ENCODE measurements at regions not wholly inside any gene's neighbourhood (a gene's known extent, or its start where the extent isn't known, plus 50 kb on each side); places are given as distances from the start of the nearest gene placed in this dataset.
"Not testable (repeated sequence)": the region's sequence is repeated elsewhere in the genome, so short reads cannot be mapped to it uniquely, and the experiment has no call there.

GRCh38 chr11:12603143-12604088, 70.8 kb upstream of the TEAD1 start:
- 84 to 94% methylated on average over 2 of the region's 3 CpGs for WGBS, 2 experiments (ENCODE audit: insufficient coverage in 1 of 2, insufficient read length in 1 of 2)
- Mint-ChIP-seq H3K36me3 (ENCODE audit: low read depth) (no peaks in the 10 kb centered on the region), H3K9me3 (peaks cover 4% of the 10 kb centered on the region), H3K4me3 (no peak overlapping the region), H3K4me1 (peaks cover 15% of the 10 kb centered on the region), H3K27me3 (ENCODE audit: insufficient read depth) (no peaks in the 10 kb centered on the region), H3K27ac (no peak overlapping the region)
- H3K36me3 ChIP-seq (ENCODE audit: control insufficient read depth, insufficient read depth, low read length), result no peaks in the 10 kb centered on the region
- TF ChIP-seq CTCF (conservative IDR thresholded peaks at IDR 0.05), result no peak
- H3K4me3 ChIP-seq (ENCODE audit: low read length), result no peak overlapping the region
- no peaks in the 10 kb centered on the region for H3K4me1 ChIP-seq (ENCODE audit: control insufficient read depth, insufficient read depth, low read length)
- no peak for DNase-seq
- no peak overlapping the region for H3K9ac ChIP-seq (ENCODE audit: extremely low read depth, low read length, poor library complexity, severe bottlenecking)
- H3K9me3 ChIP-seq (ENCODE audit: control insufficient read depth, low read length), result no peaks in the 10 kb centered on the region
- no peak overlapping the region for H3K27ac ChIP-seq (ENCODE audit: low read depth, low read length)
- no peaks in the 10 kb centered on the region for H3K27me3 ChIP-seq (ENCODE audit: control insufficient read depth, insufficient read depth, low read length, poor library complexity, severe bottlenecking)

- Histone ChIP-seq H3K27ac (ENCODE audit: low read depth, low read length) (no peak overlapping the region), H3K4me1 (ENCODE audit: control insufficient read depth, insufficient read depth, low read length) (no peaks in the 10 kb centered on the region), H3K4me3 (ENCODE audit: low read length) (no peak overlapping the region), H3K27me3 (ENCODE audit: control insufficient read depth, insufficient read depth, low read length, poor library complexity, severe bottlenecking) (no peaks in the 10 kb centered on the region), H3K9me3 (ENCODE audit: control insufficient read depth, low read length) (no peaks in the 10 kb centered on the region), H3K9ac (ENCODE audit: extremely low read depth, low read length, poor library complexity, severe bottlenecking) (no peak overlapping the region), H3K36me3 (ENCODE audit: control insufficient read depth, insufficient read depth, low read length) (no peaks in the 10 kb centered on the region)
- Mint-ChIP-seq H3K27ac (no peak overlapping the region), H3K4me1 (peaks cover 15% of the 10 kb centered on the region), H3K36me3 (ENCODE audit: low read depth) (no peaks in the 10 kb centered on the region), H3K4me3 (no peak overlapping the region), H3K9me3 (peaks cover 8% of the 10 kb centered on the region), H3K27me3 (ENCODE audit: insufficient read depth) (no peaks in the 10 kb centered on the region)
- no peak for TF ChIP-seq CTCF (conservative IDR thresholded peaks at IDR 0.05)
- WGBS, 2 experiments (ENCODE audit: insufficient coverage in 1 of 2, insufficient read length in 1 of 2), result 89% methylated on average over 1 of the region's 1 CpG; no CpG with 5 or more reads in 1 of the 2 experiments
- no peak for DNase-seq
Measured at GRCh38 chr11:12604557-12605153, 69.6 kb upstream of the TEAD1 start.

- DNase-seq, result no peak
- Histone ChIP-seq H3K36me3 (ENCODE audit: control insufficient read depth, insufficient read depth, low read length) (no peaks in the 10 kb centered on the region), H3K4me3 (ENCODE audit: low read length) (no peak overlapping the region), H3K9ac (ENCODE audit: extremely low read depth, low read length, poor library complexity, severe bottlenecking) (no peak overlapping the region), H3K27ac (ENCODE audit: low read depth, low read length) (no peak overlapping the region), H3K4me1 (ENCODE audit: control insufficient read depth, insufficient read depth, low read length) (no peaks in the 10 kb centered on the region), H3K27me3 (ENCODE audit: control insufficient read depth, insufficient read depth, low read length, poor library complexity, severe bottlenecking) (no peaks in the 10 kb centered on the region), H3K9me3 (ENCODE audit: control insufficient read depth, low read length) (peaks cover 2% of the 10 kb centered on the region)
- peaks cover 13% of the 10 kb centered on the region for H3K4me1 Mint-ChIP-seq
- TF ChIP-seq CTCF (conservative IDR thresholded peaks at IDR 0.05), result no peak
- H3K4me3 Mint-ChIP-seq, result no peak overlapping the region
- H3K36me3 Mint-ChIP-seq (ENCODE audit: low read depth), result no peaks in the 10 kb centered on the region
- peaks cover 4% of the 10 kb centered on the region for H3K27me3 Mint-ChIP-seq (ENCODE audit: insufficient read depth)
- H3K9me3 Mint-ChIP-seq, result peaks cover 24% of the 10 kb centered on the region
- WGBS, 2 experiments (ENCODE audit: insufficient coverage in 1 of 2, insufficient read length in 1 of 2), result 81 to 95% methylated on average over 2 of the region's 2 CpGs
- H3K27ac Mint-ChIP-seq, result no peak overlapping the region
Measured at GRCh38 chr11:12606597-12606996, 67.6 kb upstream of the TEAD1 start.

- DNase-seq; H3K4me3 ChIP-seq (ENCODE audit: low read length); H3K27me3 ChIP-seq (ENCODE audit: control insufficient read depth, insufficient read depth, low read length, poor library complexity, severe bottlenecking); H3K27ac ChIP-seq (ENCODE audit: low read depth, low read length); H3K36me3 Mint-ChIP-seq (ENCODE audit: low read depth); H3K4me3 Mint-ChIP-seq; H3K9me3 ChIP-seq (ENCODE audit: control insufficient read depth, low read length); H3K27ac Mint-ChIP-seq; H3K9ac ChIP-seq (ENCODE audit: extremely low read depth, low read length, poor library complexity, severe bottlenecking); H3K4me1 ChIP-seq (ENCODE audit: control insufficient read depth, insufficient read depth, low read length); H3K4me1 Mint-ChIP-seq; H3K27me3 Mint-ChIP-seq (ENCODE audit: insufficient read depth); H3K36me3 ChIP-seq (ENCODE audit: control insufficient read depth, insufficient read depth, low read length): not testable (repeated sequence)
- WGBS, 2 experiments (ENCODE audit: insufficient coverage in 1 of 2, insufficient read length in 1 of 2), result 0 to 71% methylated on average over 1 to 5 of the region's 5 CpGs
- peaks cover 33% of the 10 kb centered on the region for H3K9me3 Mint-ChIP-seq
Measured at GRCh38 chr11:12608678-12609077, 65.5 kb upstream of the TEAD1 start.
